IMR-90 (cell line): ENCODE measurements at regions not wholly inside any gene's neighbourhood (a gene's known extent, or its start where the extent isn't known, plus 50 kb on each side); places are given as distances from the start of the nearest gene placed in this dataset.

ENCODE experiments used
- ATAC-seq: fragments of 200-7000 bp; cut with Tn5 transposase; 2 replicates; pipeline ENCODE4 v1.9.1; 2020; ENCODE audit warnings: low read depth, mild to moderate bottlenecking, moderate library complexity
- BruUV-seq: library from RNA; stranded (reverse); fragments of 400-500 nt; replicated peaks from 2 replicates; lab custom pipeline; 2021; lab: Mats Ljungman, UMichigan
- CTCF ChIA-PET: fragments of 300-600 bp; formaldehyde crosslinking; extraction: SDS; loops from one replicate; lab custom pipeline; 2021; ENCODE audit warnings: antibody characterized with exemption; lab: Yijun Ruan, JAX
- POLR2A ChIA-PET: fragments of 300-600 bp; sonication (Branson Sonifier 250); formaldehyde crosslinking; loops from one replicate; lab custom pipeline; 2022; ENCODE audit warnings: antibody characterized with exemption; ENCODE audit not compliant: unreplicated experiment; lab: Charles Lee
- DNase-seq: peaks from one replicate; pipeline ENCODE4 v3.0.0; 2013
- H2AFZ ChIP-seq: replicated peaks from 2 replicates; pipeline ENCODE3; 2013; ENCODE audit warnings: low read length, mild to moderate bottlenecking; ENCODE audit not compliant: poor library complexity
- H2AK5ac ChIP-seq: 2 replicates; pipeline ENCODE4 v1.6.1; 2013; ENCODE audit warnings: low read depth, low read length, inconsistent platforms
- H2AK9ac ChIP-seq: replicated peaks from 2 replicates; pipeline ENCODE3; 2013; ENCODE audit warnings: mild to moderate bottlenecking, low read depth, low read length, moderate library complexity; ENCODE audit not compliant: poor library complexity
- H2BK120ac ChIP-seq: 2 replicates; pipeline ENCODE4 v1.6.1; 2013; ENCODE audit warnings: low read depth, low read length, inconsistent platforms
- H2BK15ac ChIP-seq: 3 replicates; pipeline ENCODE4 v1.6.1; 2013; ENCODE audit warnings: low read depth, low read length, inconsistent platforms
- H2BK20ac ChIP-seq: 2 replicates; pipeline ENCODE4 v1.6.1; 2013; ENCODE audit warnings: low read depth, mild to moderate bottlenecking, inconsistent platforms, low read length, moderate library complexity
- H2BK5ac ChIP-seq: 2 replicates; pipeline ENCODE4 v1.6.1; 2013; ENCODE audit warnings: mild to moderate bottlenecking, low read depth, low read length, inconsistent platforms; ENCODE audit not compliant: poor library complexity, severe bottlenecking
- H3K14ac ChIP-seq: replicated peaks from 2 replicates; pipeline ENCODE4 v1.6.1; 2013; ENCODE audit warnings: low read depth, low read length, inconsistent platforms
- H3K18ac ChIP-seq: 2 replicates; pipeline ENCODE4 v1.6.1; 2013; ENCODE audit warnings: low read depth, low read length, control low read depth
- H3K23ac ChIP-seq: 2 replicates; pipeline ENCODE4 v1.6.1; 2013; ENCODE audit warnings: low read depth, low read length, inconsistent platforms
- H3K27ac ChIP-seq: 2 replicates; pipeline ENCODE4 v1.5.1; 2013; ENCODE audit warnings: mild to moderate bottlenecking, control low read depth, low read length; ENCODE audit not compliant: insufficient read depth
- H3K27me3 ChIP-seq: 2 replicates; pipeline ENCODE4 v1.6.1; 2013; ENCODE audit warnings: low read length; ENCODE audit not compliant: control insufficient read depth, insufficient read depth
- H3K36me3 ChIP-seq: 2 replicates; pipeline ENCODE4 v1.6.1; 2013; ENCODE audit warnings: low read length, mixed read lengths; ENCODE audit not compliant: control insufficient read depth, insufficient read depth
- H3K4ac ChIP-seq: 2 replicates; pipeline ENCODE4 v1.6.1; 2013; ENCODE audit warnings: low read depth, low read length, inconsistent platforms
- H3K4me1 ChIP-seq: 2 replicates; pipeline ENCODE4 v1.6.1; 2013; ENCODE audit warnings: low read length, mixed read lengths; ENCODE audit not compliant: control insufficient read depth, insufficient read depth
- H3K4me2 ChIP-seq: 2 replicates; pipeline ENCODE4 v1.6.1; 2013; ENCODE audit warnings: low read depth, mild to moderate bottlenecking, control low read depth, low read length, moderate library complexity
- H3K4me3 ChIP-seq: 2 replicates; pipeline ENCODE4 v1.5.1; 2013; ENCODE audit warnings: low read depth, mild to moderate bottlenecking, control low read depth, low read length, moderate library complexity; ENCODE audit not compliant: insufficient read depth
- H3K56ac ChIP-seq: 2 replicates; pipeline ENCODE4 v1.6.1; 2013; ENCODE audit warnings: low read length, inconsistent platforms; ENCODE audit not compliant: insufficient read depth; ENCODE audit errors: extremely low read depth
- H3K79me1 ChIP-seq, 2 experiments: 2 replicates each; pipeline ENCODE4 v1.6.1; 2013; ENCODE audit warnings: low read length in 2 of 2, inconsistent platforms in 1 of 2, low read depth in 1 of 2
- H3K9ac ChIP-seq: 2 replicates; pipeline ENCODE4 v1.6.1; 2013; ENCODE audit warnings: low read depth, low read length, control low read depth
- H3K9me1 ChIP-seq: 2 replicates; pipeline ENCODE4 v1.6.1; 2013; ENCODE audit warnings: low read length, inconsistent platforms; ENCODE audit not compliant: insufficient read depth
- H3K9me3 ChIP-seq: 2 replicates; pipeline ENCODE4 v1.6.1; 2013; ENCODE audit warnings: low read length; ENCODE audit not compliant: control insufficient read depth, insufficient read depth
- H4K20me1 ChIP-seq: 2 replicates; pipeline ENCODE4 v1.6.1; 2013; ENCODE audit warnings: low read length, inconsistent platforms; ENCODE audit not compliant: insufficient read depth
- H4K5ac ChIP-seq: 2 replicates; pipeline ENCODE4 v1.6.1; 2013; ENCODE audit warnings: mild to moderate bottlenecking, low read depth, low read length, control low read depth
- H4K8ac ChIP-seq, 2 experiments: 2 replicates each; pipeline ENCODE4 v1.6.1; 2013; ENCODE audit warnings: low read depth in 2 of 2, low read length in 2 of 2, control low read depth in 1 of 2, inconsistent platforms in 1 of 2
- H4K91ac ChIP-seq: 2 replicates; pipeline ENCODE4 v1.6.1; 2013; ENCODE audit warnings: low read depth, low read length, inconsistent platforms; ENCODE audit not compliant: insufficient read depth
- MAFK ChIP-seq: IDR thresholded peaks from 2 replicates; pipeline ENCODE4 v1.6.1; 2012; ENCODE audit warnings: low read depth, low read length, improper control_type of control experiment
- NFE2L2 ChIP-seq: fragments of 150-350 bp; IDR thresholded peaks from 2 replicates; pipeline ENCODE4 v1.6.1; 2016; ENCODE audit warnings: low read depth, mild to moderate bottlenecking, low read length
- RCOR1 ChIP-seq: IDR thresholded peaks from 2 replicates; pipeline ENCODE4 v1.6.1; 2012; ENCODE audit warnings: mild to moderate bottlenecking, low read length, improper control_type of control experiment; ENCODE audit not compliant: insufficient replicate concordance
- RFX5 ChIP-seq: IDR thresholded peaks from 2 replicates; pipeline ENCODE4 v1.8.0; 2012; ENCODE audit warnings: low read depth, mild to moderate bottlenecking, low read length, moderate library complexity
- WGBS, 2 experiments: methylation state at CpG; one replicate each; pipeline versions ENCODE4 v1.1.5 to v1.1.7; 2013; ENCODE audit warnings: missing lambda C conversion rate in 2 of 2; ENCODE audit not compliant: insufficient read length in 1 of 2; ENCODE audit errors: extremely low coverage in 2 of 2; 5-methylcytosine and 5-hydroxymethylcytosine counted together
- dilution Hi-C: fragments of 300-500 bp; cut with HindIII; formaldehyde crosslinking; loops from one replicate; pipeline ENCODE4 v1.14.3; 2018; ENCODE audit warnings: low sequenced_read_pairs; ENCODE audit not compliant: unreplicated experiment
- in situ Hi-C: fragments of 300-500 bp; cut with MboI; formaldehyde crosslinking; loops from 3 replicates; pipeline ENCODE4 v1.14.3; 2019; ENCODE audit warnings: low sequenced_read_pairs, inconsistent platforms, mixed read lengths
- intact Hi-C: fragments of 100-400 bp; cut with micrococcal nuclease; formaldehyde crosslinking; loops from 2 replicates; pipeline ENCODE4 v1.10.0; 2022

DNA sequence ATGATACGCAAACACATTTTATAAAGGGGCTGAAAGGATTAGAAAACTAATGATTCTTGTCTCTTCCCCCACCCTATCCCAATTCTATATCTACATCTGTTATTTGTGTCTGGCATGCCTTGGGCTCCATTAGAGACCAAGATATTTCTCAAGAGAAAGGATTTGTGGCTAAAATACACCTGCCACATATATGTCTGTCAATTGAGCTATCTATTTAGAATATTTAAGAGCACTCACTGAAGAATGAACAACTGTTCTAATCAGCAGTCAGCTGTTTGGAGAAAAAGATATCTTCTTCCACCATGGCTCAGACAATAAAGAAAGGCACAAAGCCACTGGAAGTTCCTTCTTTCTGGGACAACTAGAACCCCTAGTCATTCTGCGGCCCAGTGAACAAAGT, 61.7 kb upstream of the LRRN1 start:
- intact Hi-C loops, result no loop called here
- no peak overlapping the region for H3K56ac ChIP-seq
- TF ChIP-seq RCOR1, result no peak
- TF ChIP-seq RFX5, result no peak
- TF ChIP-seq MAFK, result no peak
- TF ChIP-seq NFE2L2, result no peak
- H2AK5ac ChIP-seq, result no peak overlapping the region
- no peak overlapping the region for H2BK120ac ChIP-seq
- WGBS, 2 experiments, result no CpG with 5 or more reads among the region's 2 CpGs
- H3K14ac ChIP-seq, result no peak overlapping the region
- no peaks in the 10 kb centered on the region for H3K36me3 ChIP-seq
- no peak overlapping the region for H4K8ac ChIP-seq
- H3K4me3 ChIP-seq, result no peak overlapping the region
- in situ Hi-C loops, result no loop called here
- no peak overlapping the region for H4K5ac ChIP-seq
- H2AK9ac ChIP-seq, result no peak overlapping the region
- dilution Hi-C loops, result no loop called here
- H3K4me2 ChIP-seq, result no peak overlapping the region
- CTCF ChIA-PET, result no interaction called here
- H2AFZ ChIP-seq, result no peak overlapping the region
- POLR2A ChIA-PET, result no interaction called here
- DNase-seq (no peak), ATAC-seq (no peak)
- H3K23ac ChIP-seq, result no peak overlapping the region
- BruUV-seq, result no TSS peak
- no peak overlapping the region for H2BK5ac ChIP-seq
- H2BK15ac ChIP-seq, result no peak overlapping the region
- no peak overlapping the region for H3K4ac ChIP-seq
- no peaks in the 10 kb centered on the region for H3K27me3 ChIP-seq
- no peak overlapping the region for H2BK20ac ChIP-seq
- no peak overlapping the region for H3K27ac ChIP-seq
- no peak overlapping the region for H4K91ac ChIP-seq
- no peaks in the 10 kb centered on the region for H3K4me1 ChIP-seq
- H3K9me1 ChIP-seq, result no peaks in the 10 kb centered on the region
- peaks cover 24% of the 10 kb centered on the region for H3K9me3 ChIP-seq
- no peaks in the 10 kb centered on the region for H4K20me1 ChIP-seq
- no peaks in the 10 kb centered on the region for H3K79me1 ChIP-seq
- no peak overlapping the region for H3K9ac ChIP-seq
- H3K18ac ChIP-seq, result no peak overlapping the region
